HL-60 (cell line): ENCODE measurements at regions not wholly inside any gene's neighbourhood (a gene's known extent, or its start where the extent isn't known, plus 50 kb on each side); places are given as distances from the start of the nearest gene placed in this dataset.

ENCODE experiments used
- DNase-seq, 2 experiments: peaks; one replicate each; pipeline ENCODE4 v3.0.0-alpha.2; 2010 to 2020; ENCODE audit warnings: low read depth in 1 of 2, low spot score in 1 of 2
- H3K27ac ChIP-seq: fragments of 250-450 bp; sonication (Bioruptor Pico); replicated peaks from 2 replicates; pipeline ENCODE4 v1.5.1; 2020; ENCODE audit warnings: mild to moderate bottlenecking, moderate library complexity
- H3K27me3 ChIP-seq: fragments of 250-450 bp; sonication (Bioruptor Pico); 2 replicates; pipeline ENCODE4 v1.5.1; 2021; ENCODE audit warnings: mild to moderate bottlenecking, moderate library complexity; ENCODE audit not compliant: insufficient read depth, poor library complexity, severe bottlenecking
- H3K4me3 ChIP-seq: replicated peaks from 2 replicates; pipeline ENCODE4 v1.5.1; 2011; ENCODE audit warnings: mild to moderate bottlenecking, control low read depth, low read length; ENCODE audit not compliant: insufficient read depth
- GABPA ChIP-seq: IDR thresholded peaks from 2 replicates; pipeline ENCODE4 v1.6.1; 2012; ENCODE audit warnings: low read depth
- POLR2AphosphoS5 ChIP-seq: IDR thresholded peaks from 2 replicates; pipeline ENCODE4 v1.6.1; 2012; ENCODE audit warnings: low read depth
- REST ChIP-seq: IDR thresholded peaks from 2 replicates; pipeline ENCODE4 v1.6.1; 2012; ENCODE audit warnings: low read depth; ENCODE audit not compliant: insufficient replicate concordance
- SPI1 ChIP-seq: IDR thresholded peaks from 2 replicates; pipeline ENCODE4 v1.6.1; 2012; ENCODE audit warnings: low read depth, mild to moderate bottlenecking, borderline replicate concordance
- TF ChIP-seq, protein P1 (sequence below): IDR thresholded peaks from one replicate; pipeline ENCODE4 v1.5.1; 2011; ENCODE audit warnings: low read length, control low read depth, inconsistent platforms; ENCODE audit not compliant: insufficient read depth

DNA sequence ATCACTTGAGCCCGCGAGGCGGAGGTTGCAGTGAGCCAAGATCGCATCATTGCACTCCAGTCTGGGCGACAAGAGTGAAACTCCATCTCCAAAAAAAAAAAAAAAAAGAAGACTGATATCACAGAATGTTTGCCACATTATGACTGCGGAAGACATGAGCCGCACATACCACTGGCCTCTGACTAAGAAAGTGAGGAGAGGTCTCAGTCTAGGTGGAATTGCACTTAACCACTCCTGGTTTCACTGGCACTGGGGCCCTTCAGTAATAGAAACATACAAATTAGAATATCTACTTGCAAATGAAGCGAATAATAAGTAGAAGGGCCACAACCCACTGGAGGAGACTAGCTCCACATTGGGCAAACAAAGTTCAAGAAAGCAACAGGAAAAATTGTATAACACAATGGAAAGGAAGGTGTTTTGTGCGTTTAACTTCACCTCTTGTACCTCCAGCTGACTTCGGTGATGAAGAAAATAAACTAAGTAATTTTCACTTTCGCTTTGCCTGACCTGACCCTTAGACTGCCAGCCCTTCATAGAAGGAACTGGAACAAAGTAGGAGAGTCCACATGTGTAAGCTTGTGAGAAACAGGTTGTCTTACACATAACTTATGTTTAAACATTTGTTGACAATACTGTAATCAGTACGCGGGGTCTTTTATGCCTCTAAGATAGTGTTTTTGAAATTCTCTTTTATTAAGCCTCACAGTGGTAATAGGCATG is 147.5 kb upstream of the TSHZ2 start:
- H3K27ac ChIP-seq, result no peak overlapping the region
- no peaks in the 10 kb centered on the region for H3K27me3 ChIP-seq
- DNase-seq, result no peak
- H3K4me3 ChIP-seq, result no peak overlapping the region
- TF ChIP-seq, protein P1, sequence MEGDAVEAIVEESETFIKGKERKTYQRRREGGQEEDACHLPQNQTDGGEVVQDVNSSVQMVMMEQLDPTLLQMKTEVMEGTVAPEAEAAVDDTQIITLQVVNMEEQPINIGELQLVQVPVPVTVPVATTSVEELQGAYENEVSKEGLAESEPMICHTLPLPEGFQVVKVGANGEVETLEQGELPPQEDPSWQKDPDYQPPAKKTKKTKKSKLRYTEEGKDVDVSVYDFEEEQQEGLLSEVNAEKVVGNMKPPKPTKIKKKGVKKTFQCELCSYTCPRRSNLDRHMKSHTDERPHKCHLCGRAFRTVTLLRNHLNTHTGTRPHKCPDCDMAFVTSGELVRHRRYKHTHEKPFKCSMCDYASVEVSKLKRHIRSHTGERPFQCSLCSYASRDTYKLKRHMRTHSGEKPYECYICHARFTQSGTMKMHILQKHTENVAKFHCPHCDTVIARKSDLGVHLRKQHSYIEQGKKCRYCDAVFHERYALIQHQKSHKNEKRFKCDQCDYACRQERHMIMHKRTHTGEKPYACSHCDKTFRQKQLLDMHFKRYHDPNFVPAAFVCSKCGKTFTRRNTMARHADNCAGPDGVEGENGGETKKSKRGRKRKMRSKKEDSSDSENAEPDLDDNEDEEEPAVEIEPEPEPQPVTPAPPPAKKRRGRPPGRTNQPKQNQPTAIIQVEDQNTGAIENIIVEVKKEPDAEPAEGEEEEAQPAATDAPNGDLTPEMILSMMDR, result no peak
- TF ChIP-seq POLR2AphosphoS5, result no peak
- TF ChIP-seq REST, result no peak
- TF ChIP-seq SPI1, result no peak
- TF ChIP-seq GABPA, result no peak

- H3K27me3 ChIP-seq, result no peaks in the 10 kb centered on the region
- DNase-seq, result no peak
- no peak overlapping the region for H3K27ac ChIP-seq
- H3K4me3 ChIP-seq, result no peak overlapping the region
- no peak for TF ChIP-seq SPI1
- TF ChIP-seq POLR2AphosphoS5, result no peak
- no peak for TF ChIP-seq REST
- TF ChIP-seq, protein P1, result no peak
- TF ChIP-seq GABPA, result no peak
These were observed 148.9 kb upstream of the TSHZ2 start for GRCh38 chr20:52823303-52823702.

DNA sequence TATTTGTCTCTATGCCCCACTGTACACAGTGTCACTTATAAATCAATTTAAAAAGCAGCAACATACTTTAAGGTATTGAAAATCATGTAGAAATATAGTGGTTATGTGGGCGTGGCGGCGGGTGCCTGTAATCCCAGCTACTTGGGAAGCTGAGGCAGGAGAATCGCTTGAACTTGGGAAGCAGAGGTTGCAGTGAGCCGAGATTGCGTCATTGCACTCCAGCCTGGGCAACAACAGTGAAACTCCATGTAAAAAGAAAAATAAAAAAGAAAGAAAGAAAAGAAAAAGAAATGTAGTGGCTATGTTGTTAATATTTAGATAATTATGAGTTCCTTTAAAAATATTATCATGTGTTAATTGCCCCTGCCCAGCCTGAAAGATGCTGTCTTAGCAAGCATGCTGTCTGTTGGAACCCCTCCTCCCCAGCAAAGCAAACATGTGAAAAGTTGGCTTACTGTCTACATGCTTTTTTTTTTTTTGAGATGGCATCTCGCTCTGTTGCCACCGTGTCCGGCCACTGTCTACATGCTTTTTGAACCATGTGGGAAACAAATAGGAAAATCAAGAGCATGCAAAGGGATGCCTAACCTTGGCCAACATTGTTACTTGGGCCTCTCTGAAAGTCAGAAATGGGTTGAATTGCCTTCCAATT is 151.4 kb upstream of the TSHZ2 start:
- Histone ChIP-seq H3K27me3 (no peaks in the 10 kb centered on the region), H3K4me3 (no peak overlapping the region), H3K27ac (no peak overlapping the region)
- no peak for TF ChIP-seq GABPA
- no peak for TF ChIP-seq POLR2AphosphoS5
- no peak for TF ChIP-seq SPI1
- TF ChIP-seq, protein P1, result no peak
- no peak for TF ChIP-seq REST
- DNase-seq, result no peak
